Omental fat pad (tissue), 3 donors: ENCODE measurements at regions not wholly inside any gene's neighbourhood (a gene's known extent, or its start where the extent isn't known, plus 50 kb on each side); places are given as distances from the start of the nearest gene placed in this dataset.

ENCODE experiments used
- ATAC-seq: fragments of 150-250 bp; one replicate; pipeline ENCODE4 v1.9.1; 2016; ENCODE audit warnings: mild to moderate bottlenecking, moderate library complexity; ENCODE audit not compliant: low FRiP score
- DNase-seq: peaks from one replicate; pipeline ENCODE4 v3.0.0-alpha.2; 2019; ENCODE audit warnings: low spot score
- CTCF ChIP-seq, 3 donors: fragments of 450-650 bp; IDR thresholded peaks; one replicate each; pipeline ENCODE4 v1.5.1; 2016 to 2017; ENCODE audit warnings: antibody characterized with exemption in 3 of 3, mild to moderate bottlenecking in 3 of 3, moderate library complexity in 2 of 3

- TF ChIP-seq CTCF (IDR thresholded peaks at IDR 0.05): no peak
- ATAC-seq (no peak), DNase-seq (no peak)
Measured at GRCh38 chr5:56676091-56676768, 139.1 kb upstream of the MAP3K1 start.

- ATAC-seq: no peak
- TF ChIP-seq CTCF (IDR thresholded peaks at IDR 0.05): no peak
Measured at GRCh38 chr5:56674441-56674840, 140.9 kb upstream of the MAP3K1 start.

GRCh38 chr5:56673171-56673570 lies 142.2 kb upstream of the MAP3K1 start:
- TF ChIP-seq CTCF (IDR thresholded peaks at IDR 0.05): no peak
- DNase-seq (no peak), ATAC-seq (no peak)

More at GRCh38 chr5:56674441-56674840, 140.9 kb upstream of the MAP3K1 start:
- no peak for DNase-seq

- DNase-seq (no peak), ATAC-seq (no peak)
- TF ChIP-seq CTCF (IDR thresholded peaks at IDR 0.05): no peak
Measured at GRCh38 chr5:56671571-56671970, 143.8 kb upstream of the MAP3K1 start.

- DNase-seq (no peak), ATAC-seq (no peak)
- TF ChIP-seq CTCF (IDR thresholded peaks at IDR 0.05): no peak
Measured at GRCh38 chr5:56670916-56671315, 144.4 kb upstream of the MAP3K1 start.

GRCh38 chr5:56669534-56670483 lies 145.5 kb upstream of the MAP3K1 start:
- no peak for TF ChIP-seq CTCF (IDR thresholded peaks at IDR 0.05)
- DNase-seq: no peak
- ATAC-seq: peak; percentile 39
